ENCODE measurements at regions not wholly inside any gene's neighbourhood (a gene's known extent, or its start where the extent isn't known, plus 50 kb on each side); places are given as distances from the start of the nearest gene placed in this dataset.

DNA sequence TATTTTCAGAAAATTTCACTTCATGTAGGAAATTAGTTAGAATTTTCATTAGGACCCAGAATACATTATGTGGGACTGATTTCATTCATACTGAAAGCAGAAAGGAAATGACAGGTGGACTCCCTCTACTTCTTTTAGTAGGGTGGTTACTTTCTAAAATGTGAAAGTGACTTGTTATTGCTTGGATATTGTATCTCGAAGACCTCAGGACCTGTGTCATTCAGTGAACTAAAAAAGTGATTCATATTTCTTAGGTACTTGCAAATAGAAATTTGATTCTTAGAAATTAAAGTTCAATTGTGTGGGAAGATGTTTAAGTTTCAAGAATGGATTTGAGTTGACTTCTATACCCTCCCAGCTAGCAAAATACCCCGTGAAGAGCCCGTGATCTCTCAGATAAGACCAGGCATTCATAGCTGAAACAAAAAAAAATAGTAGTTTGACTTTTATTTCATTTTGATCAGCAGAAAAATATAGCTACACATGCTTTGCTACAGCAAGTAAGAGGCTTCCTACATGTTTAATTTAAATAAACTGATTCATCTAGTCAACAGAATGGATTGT, 1037.1 kb downstream of the GATA3 start:
- Mint-ChIP-seq H3K4me1 (ENCODE audit: low read depth) (peaks cover 41% of the 10 kb centered on the region), H3K27me3 (no peaks in the 10 kb centered on the region), H3K4me3 (peak overlapping the region; percentile 60), H3K27ac (peak overlapping the region; percentile 98), H3K9me3 (peaks cover 18% of the 10 kb centered on the region), H3K36me3 (ENCODE audit: low read depth) (peaks cover 32% of the 10 kb centered on the region)
- CTCF ChIA-PET = no interaction called here
- peak; percentile 64 for DNase-seq
- no peak for TF ChIP-seq CTCF (IDR thresholded peaks at IDR 0.05)
- intact Hi-C loops (cut with micrococcal nuclease) = loop anchor here (5.0 to 10.0 kb wide), 4 partner anchors 69 to 1037 kb away; partner anchors contain the start of gene GATA3
- POLR2A ChIA-PET = no interaction called here
- ATAC-seq = peak; percentile 93

- TF ChIP-seq CTCF (IDR thresholded peaks at IDR 0.05) = no peak
- Mint-ChIP-seq H3K27me3 (no peaks in the 10 kb centered on the region), H3K9me3 (peaks cover 16% of the 10 kb centered on the region), H3K4me3 (no peak overlapping the region), H3K27ac (peak overlapping the region; percentile 89), H3K4me1 (ENCODE audit: low read depth) (peaks cover 45% of the 10 kb centered on the region), H3K36me3 (ENCODE audit: low read depth) (peaks cover 29% of the 10 kb centered on the region)
- ATAC-seq (peak; percentile 28), DNase-seq (peak; percentile 55)
- POLR2A ChIA-PET = interaction anchor here (1.1 to 2.1 kb wide), 2 partner anchors 8 to 14 kb away, joined by 3 to 8 read pairs; no protein-coding TSS in a partner anchor
- intact Hi-C loops (cut with micrococcal nuclease) = loop anchor here (10.0 kb wide), 2 partner anchors 109 to 1041 kb away; partner anchors contain the start of gene GATA3
- CTCF ChIA-PET = interaction anchor here (1.0 to 1.6 kb wide), 4 partner anchors 18 to 113 kb away, joined by 3 to 5 read pairs (median 4); no protein-coding TSS in a partner anchor
These were observed 1041.8 kb downstream of the GATA3 start for GRCh38 chr10:9096288-9096687.

DNA sequence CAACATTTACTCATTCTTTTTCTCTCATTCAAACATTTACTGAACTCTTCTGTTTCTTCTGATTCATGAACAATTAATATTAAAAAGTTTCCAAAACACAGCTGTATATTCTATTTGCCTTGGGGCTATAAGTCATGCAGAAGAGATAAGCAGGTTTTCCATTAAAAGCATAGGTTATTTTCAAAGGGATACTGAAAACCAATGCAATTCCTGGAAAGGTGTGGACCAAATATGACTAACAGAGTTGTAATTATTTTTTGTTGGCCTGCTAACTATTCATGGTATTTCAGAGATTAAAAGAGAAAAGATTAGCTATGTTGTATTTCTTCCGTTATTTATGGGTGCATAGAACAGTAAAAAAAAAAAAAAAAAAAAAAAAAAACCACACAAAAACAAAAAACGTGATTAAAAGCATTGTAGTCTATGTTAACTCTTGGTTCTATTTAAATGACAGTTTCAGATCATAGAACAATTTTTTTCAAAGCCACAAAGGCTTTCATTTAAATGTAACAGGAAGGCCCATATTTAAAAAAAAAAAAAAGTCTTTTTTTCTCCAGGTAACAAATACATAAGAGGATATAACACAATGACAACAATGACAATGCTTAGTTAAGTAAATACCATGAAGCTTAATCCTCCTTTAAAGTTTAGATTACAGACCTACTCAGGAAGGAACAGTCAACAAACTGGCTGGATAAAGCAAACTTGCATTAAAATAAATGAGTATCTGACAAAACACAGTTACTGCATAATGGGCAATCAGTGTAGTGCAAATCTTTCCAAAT, 1042.9 kb downstream of the GATA3 start:
- Mint-ChIP-seq H3K4me1 (ENCODE audit: low read depth) (peaks cover 41% of the 10 kb centered on the region), H3K27ac (peak overlapping the region; percentile 55), H3K4me3 (no peak overlapping the region), H3K36me3 (ENCODE audit: low read depth) (peaks cover 29% of the 10 kb centered on the region), H3K9me3 (peaks cover 16% of the 10 kb centered on the region), H3K27me3 (no peaks in the 10 kb centered on the region)
- DNase-seq (no peak), ATAC-seq (no peak)
- TF ChIP-seq CTCF (IDR thresholded peaks at IDR 0.05) = no peak
- POLR2A ChIA-PET = interaction anchor here (0.6 to 2.1 kb wide), 3 partner anchors 15 to 1310 kb away, joined by 3 to 8 read pairs (median 3); partner anchors contain the start of genes ATP5F1C and KIN
- CTCF ChIA-PET = interaction anchor here (1.0 kb wide), 1 partner anchor 111 kb away, joined by 3 read pairs; no protein-coding TSS in a partner anchor
- intact Hi-C loops (cut with micrococcal nuclease) = loop anchor here (10.0 kb wide), 2 partner anchors 107 to 1043 kb away; partner anchors contain the start of gene GATA3

DNA sequence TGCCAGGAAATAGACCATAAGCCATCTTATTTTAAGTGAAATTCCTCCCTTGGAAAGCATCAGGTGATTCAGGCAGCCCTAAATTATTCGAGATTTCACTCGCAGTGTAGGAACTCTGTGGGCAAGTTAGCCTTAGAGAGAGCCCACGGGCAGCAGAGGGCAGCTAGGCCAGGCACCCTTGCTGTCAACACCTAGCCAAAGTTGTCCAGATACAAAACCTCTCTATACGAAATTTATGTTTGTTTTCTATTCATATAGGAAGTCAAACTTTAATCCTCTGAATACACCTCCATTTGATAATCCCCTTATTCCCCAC, 1043.5 kb downstream of the GATA3 start:
- intact Hi-C loops (cut with micrococcal nuclease) = loop anchor here (10.0 kb wide), 2 partner anchors 107 to 1043 kb away; partner anchors contain the start of gene GATA3
- Mint-ChIP-seq H3K9me3 (peaks cover 16% of the 10 kb centered on the region), H3K36me3 (ENCODE audit: low read depth) (peaks cover 25% of the 10 kb centered on the region), H3K4me1 (ENCODE audit: low read depth) (peaks cover 35% of the 10 kb centered on the region), H3K27me3 (no peaks in the 10 kb centered on the region), H3K27ac (peak overlapping the region; percentile 55), H3K4me3 (no peak overlapping the region)
- ChIA-PET CTCF (interaction anchor here (1.0 kb wide), 1 partner anchor 110 kb away, joined by 3 read pairs; no protein-coding TSS in a partner anchor), POLR2A (interaction anchor here (0.6 kb wide), 2 partner anchors 508 to 1310 kb away, joined by 3 read pairs; partner anchors contain the start of genes ATP5F1C and KIN)
- no peak for DNase-seq
- ATAC-seq = no peak
- TF ChIP-seq CTCF (IDR thresholded peaks at IDR 0.05) = no peak

All from activated CD8-positive, alpha-beta T cell treated with anti-CD3 and anti-CD28 coated beads for 36 hours (primary cell).